ENCODE measurements at regions not wholly inside any gene's neighbourhood (a gene's known extent, or its start where the extent isn't known, plus 50 kb on each side); places are given as distances from the start of the nearest gene placed in this dataset.

- FAIRE-seq (no peak), DNase-seq (ENCODE audit: low read depth, low spot score) (no peak)
- TF ChIP-seq CTCF (optimal IDR thresholded peaks at IDR 0.05 in 1 of 3, IDR thresholded peaks at IDR 0.05 in 1 of 3, conservative IDR thresholded peaks at IDR 0.05 in 1 of 3; ENCODE audit: extremely low read depth in 1 of 3, insufficient read depth in 2 of 3, low read length in 3 of 3) (no peak), EZH2 (IDR thresholded peaks at IDR 0.05; ENCODE audit: low read length) (no peak)
- H3K79me2 ChIP-seq (ENCODE audit: control insufficient read depth, insufficient read depth, low read length) = no peaks in the 10 kb centered on the region
- H3K4me3 ChIP-seq (ENCODE audit: control insufficient read depth in 2 of 3, extremely low read depth in 1 of 3, insufficient read depth in 2 of 3, low read depth in 1 of 3, low read length in 3 of 3) = no peak overlapping the region
- no peaks in the 10 kb centered on the region for H3K9me1 ChIP-seq (ENCODE audit: control insufficient read depth, extremely low read depth, insufficient read depth, low read length)
- H3K9ac ChIP-seq (ENCODE audit: control insufficient read depth, extremely low read depth, insufficient read depth, low read length) = peak overlapping the region; percentile 45
- H3K4me1 ChIP-seq (ENCODE audit: control insufficient read depth, extremely low read depth, insufficient read depth, low read length) = peaks cover 40% of the 10 kb centered on the region
- dilution Hi-C loops (cut with MboI; ENCODE audit: extremely low pct_ligation_motif_present, low sequenced_read_pairs) = no loop called here
- H3K27ac ChIP-seq (ENCODE audit: control insufficient read depth, insufficient read depth, low read length) = peak overlapping the region; percentile 96
- no peaks in the 10 kb centered on the region for H3K27me3 ChIP-seq (ENCODE audit: control insufficient read depth, extremely low read depth, insufficient read depth, low read length)
- H2AFZ ChIP-seq (ENCODE audit: control insufficient read depth, low read length) = peak overlapping the region; percentile 32
- no peaks in the 10 kb centered on the region for H3K36me3 ChIP-seq (ENCODE audit: control insufficient read depth in 2 of 2, extremely low read depth in 1 of 2, insufficient read depth in 2 of 2, low read length in 2 of 2)
- H4K20me1 ChIP-seq (ENCODE audit: control insufficient read depth, extremely low read depth, insufficient read depth, low read length) = no peaks in the 10 kb centered on the region
- no peaks in the 10 kb centered on the region for H3K9me3 ChIP-seq (ENCODE audit: control insufficient read depth, low read depth, low read length)
- H3K4me2 ChIP-seq (ENCODE audit: control insufficient read depth, extremely low read depth, insufficient read depth, low read depth, low read length) = peak overlapping the region; percentile 71
These were observed 95.5 kb upstream of the SMNDC1 start for GRCh38 chr10:110399965-110400933.

GRCh38 chr10:110401401-110402076, 96.2 kb upstream of the DUSP5 start:
- Histone ChIP-seq H3K4me3 (ENCODE audit: control insufficient read depth in 2 of 3, extremely low read depth in 1 of 3, insufficient read depth in 2 of 3, low read depth in 1 of 3, low read length in 3 of 3) (no peak overlapping the region), H3K4me2 (ENCODE audit: control insufficient read depth, extremely low read depth, insufficient read depth, low read depth, low read length) (no peak overlapping the region), H3K27ac (ENCODE audit: control insufficient read depth, insufficient read depth, low read length) (no peak overlapping the region), H4K20me1 (ENCODE audit: control insufficient read depth, extremely low read depth, insufficient read depth, low read length) (no peaks in the 10 kb centered on the region), H3K27me3 (ENCODE audit: control insufficient read depth, extremely low read depth, insufficient read depth, low read length) (no peaks in the 10 kb centered on the region), H3K9ac (ENCODE audit: control insufficient read depth, extremely low read depth, insufficient read depth, low read length) (no peak overlapping the region), H3K4me1 (ENCODE audit: control insufficient read depth, extremely low read depth, insufficient read depth, low read length) (peaks cover 40% of the 10 kb centered on the region), H3K9me1 (ENCODE audit: control insufficient read depth, extremely low read depth, insufficient read depth, low read length) (no peaks in the 10 kb centered on the region), H3K36me3 (ENCODE audit: control insufficient read depth in 2 of 2, extremely low read depth in 1 of 2, insufficient read depth in 2 of 2, low read length in 2 of 2) (no peaks in the 10 kb centered on the region), H3K9me3 (ENCODE audit: control insufficient read depth, low read depth, low read length) (no peaks in the 10 kb centered on the region), H2AFZ (ENCODE audit: control insufficient read depth, low read length) (peak overlapping the region; percentile 41), H3K79me2 (ENCODE audit: control insufficient read depth, insufficient read depth, low read length) (no peaks in the 10 kb centered on the region)
- FAIRE-seq = no peak
- TF ChIP-seq CTCF (optimal IDR thresholded peaks at IDR 0.05 in 1 of 3, IDR thresholded peaks at IDR 0.05 in 1 of 3, conservative IDR thresholded peaks at IDR 0.05 in 1 of 3; ENCODE audit: extremely low read depth in 1 of 3, insufficient read depth in 2 of 3, low read length in 3 of 3) (no peak), EZH2 (IDR thresholded peaks at IDR 0.05; ENCODE audit: low read length) (no peak)
- no peak for DNase-seq (ENCODE audit: low read depth, low spot score)
- dilution Hi-C loops (cut with MboI; ENCODE audit: extremely low pct_ligation_motif_present, low sequenced_read_pairs) = no loop called here

Data from keratinocyte (primary cell).